Osteocyte (in vitro differentiated cells): ENCODE measurements at regions not wholly inside any gene's neighbourhood (a gene's known extent, or its start where the extent isn't known, plus 50 kb on each side); places are given as distances from the start of the nearest gene placed in this dataset.

Experiments
- DNase-seq: peaks from one replicate; pipeline ENCODE4 v3.0.0; 2021; ENCODE audit warnings: mixed read lengths; ENCODE audit not compliant: unreplicated experiment; ENCODE audit errors: extremely low spot score
- H3K27ac Mint-ChIP-seq: one replicate; pipeline ENCODE4 v1.8.0; 2021; ENCODE audit warnings: mild to moderate bottlenecking, mixed read lengths; ENCODE audit not compliant: unreplicated experiment
- H3K27me3 Mint-ChIP-seq: one replicate; pipeline ENCODE4 v1.8.0; 2021; ENCODE audit warnings: mixed read lengths; ENCODE audit not compliant: unreplicated experiment
- H3K36me3 Mint-ChIP-seq: one replicate; pipeline ENCODE4 v1.8.0; 2021; ENCODE audit warnings: mixed read lengths; ENCODE audit not compliant: unreplicated experiment
- H3K4me1 Mint-ChIP-seq: one replicate; pipeline ENCODE4 v1.8.0; 2021; ENCODE audit warnings: mixed read lengths; ENCODE audit not compliant: unreplicated experiment
- H3K4me3 Mint-ChIP-seq: one replicate; pipeline ENCODE4 v1.8.0; 2021; ENCODE audit warnings: mild to moderate bottlenecking, moderate library complexity, mixed read lengths; ENCODE audit not compliant: unreplicated experiment
- H3K9me3 Mint-ChIP-seq: one replicate; pipeline ENCODE4 v1.8.0; 2021; ENCODE audit warnings: mixed read lengths; ENCODE audit not compliant: unreplicated experiment
- TF ChIP-seq, protein P1 (sequence below): fragments of 200-600 bp; sonication (generic); IDR thresholded peaks from 2 replicates; pipeline ENCODE4 v1.5.0; 2021; ENCODE audit warnings: antibody characterized with exemption, mild to moderate bottlenecking, moderate library complexity

DNA sequence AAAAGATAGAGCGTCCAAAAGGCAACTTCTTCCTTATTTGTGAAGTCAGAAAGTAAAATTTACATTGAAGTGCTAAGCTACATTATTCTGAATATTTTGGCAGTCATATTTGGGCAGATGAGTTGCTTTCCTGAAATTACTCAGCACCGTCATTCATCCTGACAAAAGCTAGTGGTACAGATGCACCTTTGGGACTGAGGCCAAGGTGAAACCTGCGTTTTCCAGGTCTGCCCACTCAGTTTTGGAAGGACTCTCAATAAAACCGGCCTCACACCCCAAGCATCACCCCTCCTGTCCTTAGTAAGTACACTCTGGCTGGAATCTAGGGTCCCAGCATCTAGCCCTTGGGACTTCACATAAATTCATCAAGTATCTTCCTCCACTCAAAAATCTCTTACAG, 187.5 kb downstream of the TM9SF2 start:
- no peak for DNase-seq
- TF ChIP-seq, protein P1, sequence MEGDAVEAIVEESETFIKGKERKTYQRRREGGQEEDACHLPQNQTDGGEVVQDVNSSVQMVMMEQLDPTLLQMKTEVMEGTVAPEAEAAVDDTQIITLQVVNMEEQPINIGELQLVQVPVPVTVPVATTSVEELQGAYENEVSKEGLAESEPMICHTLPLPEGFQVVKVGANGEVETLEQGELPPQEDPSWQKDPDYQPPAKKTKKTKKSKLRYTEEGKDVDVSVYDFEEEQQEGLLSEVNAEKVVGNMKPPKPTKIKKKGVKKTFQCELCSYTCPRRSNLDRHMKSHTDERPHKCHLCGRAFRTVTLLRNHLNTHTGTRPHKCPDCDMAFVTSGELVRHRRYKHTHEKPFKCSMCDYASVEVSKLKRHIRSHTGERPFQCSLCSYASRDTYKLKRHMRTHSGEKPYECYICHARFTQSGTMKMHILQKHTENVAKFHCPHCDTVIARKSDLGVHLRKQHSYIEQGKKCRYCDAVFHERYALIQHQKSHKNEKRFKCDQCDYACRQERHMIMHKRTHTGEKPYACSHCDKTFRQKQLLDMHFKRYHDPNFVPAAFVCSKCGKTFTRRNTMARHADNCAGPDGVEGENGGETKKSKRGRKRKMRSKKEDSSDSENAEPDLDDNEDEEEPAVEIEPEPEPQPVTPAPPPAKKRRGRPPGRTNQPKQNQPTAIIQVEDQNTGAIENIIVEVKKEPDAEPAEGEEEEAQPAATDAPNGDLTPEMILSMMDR: no peak
- H3K4me3 Mint-ChIP-seq: no peak overlapping the region
- no peaks in the 10 kb centered on the region for H3K36me3 Mint-ChIP-seq
- peaks cover 53% of the 10 kb centered on the region for H3K4me1 Mint-ChIP-seq
- H3K27ac Mint-ChIP-seq: peak overlapping the region; percentile 50
- no peaks in the 10 kb centered on the region for H3K27me3 Mint-ChIP-seq
- no peaks in the 10 kb centered on the region for H3K9me3 Mint-ChIP-seq

DNA sequence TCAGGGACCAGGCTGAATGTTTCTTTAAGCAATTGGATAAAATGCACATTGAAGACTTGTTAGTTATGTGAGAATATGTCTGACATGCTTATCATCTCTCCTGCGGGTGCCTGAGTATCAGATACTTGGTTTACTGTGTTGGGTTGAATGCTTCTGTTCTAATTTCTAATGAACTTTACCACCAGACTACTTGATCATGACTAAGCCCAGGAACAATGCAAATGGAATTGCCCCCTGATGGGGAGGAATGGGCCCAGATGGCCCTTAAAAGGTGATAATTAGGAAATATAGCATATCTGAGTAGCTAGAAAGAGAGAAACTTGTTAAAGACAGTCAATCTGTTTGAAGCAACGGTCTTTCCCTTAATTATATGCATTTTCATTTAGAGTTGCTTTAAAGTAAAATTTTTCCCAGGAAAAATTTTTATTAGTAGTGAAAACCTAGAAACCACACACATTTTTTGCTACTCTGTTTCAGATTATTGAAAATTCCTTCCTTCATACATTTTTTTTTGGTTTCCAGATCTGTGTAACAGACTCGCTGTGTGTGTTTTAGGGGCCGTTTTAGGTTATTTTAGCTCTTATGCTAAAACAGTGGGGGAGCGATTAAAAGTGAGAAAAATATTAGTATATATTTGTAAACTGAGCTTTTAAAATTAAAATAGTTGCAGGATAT, 186.6 kb downstream of the TM9SF2 start:
- peaks cover 53% of the 10 kb centered on the region for H3K4me1 Mint-ChIP-seq
- H3K36me3 Mint-ChIP-seq: no peaks in the 10 kb centered on the region
- peak overlapping the region; percentile 33 for H3K4me3 Mint-ChIP-seq
- H3K9me3 Mint-ChIP-seq: no peaks in the 10 kb centered on the region
- no peaks in the 10 kb centered on the region for H3K27me3 Mint-ChIP-seq
- H3K27ac Mint-ChIP-seq: peak overlapping the region; percentile 67
- no peak for DNase-seq
- TF ChIP-seq, protein P1: no peak

DNA sequence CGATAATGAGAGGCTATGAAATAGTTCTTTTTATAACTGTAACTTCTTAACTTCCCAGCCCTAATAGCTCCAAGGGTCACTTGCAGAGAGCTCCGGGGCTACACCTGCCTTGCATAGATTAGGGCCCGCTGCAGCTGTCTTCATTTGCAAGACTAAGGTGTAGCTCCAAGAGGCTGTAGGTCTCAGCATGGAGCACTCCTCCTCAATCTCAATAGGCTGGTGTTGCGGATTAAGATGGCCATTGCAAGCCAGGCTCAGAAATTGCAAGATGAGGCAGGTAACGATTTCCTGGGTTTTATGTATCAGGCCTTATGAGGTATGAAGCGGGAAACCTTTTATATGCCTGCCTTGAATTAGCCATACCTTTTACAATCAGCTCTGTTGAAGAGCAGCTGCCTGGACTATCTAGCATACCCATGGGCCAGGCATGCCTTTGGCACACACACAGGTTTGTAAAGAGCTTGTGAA, 185.7 kb downstream of the TM9SF2 start:
- Mint-ChIP-seq H3K4me3 (no peak overlapping the region), H3K27me3 (no peaks in the 10 kb centered on the region), H3K4me1 (peaks cover 53% of the 10 kb centered on the region), H3K9me3 (no peaks in the 10 kb centered on the region), H3K36me3 (no peaks in the 10 kb centered on the region), H3K27ac (peak overlapping the region; percentile 67)
- DNase-seq: no peak
- TF ChIP-seq, protein P1: no peak

DNA sequence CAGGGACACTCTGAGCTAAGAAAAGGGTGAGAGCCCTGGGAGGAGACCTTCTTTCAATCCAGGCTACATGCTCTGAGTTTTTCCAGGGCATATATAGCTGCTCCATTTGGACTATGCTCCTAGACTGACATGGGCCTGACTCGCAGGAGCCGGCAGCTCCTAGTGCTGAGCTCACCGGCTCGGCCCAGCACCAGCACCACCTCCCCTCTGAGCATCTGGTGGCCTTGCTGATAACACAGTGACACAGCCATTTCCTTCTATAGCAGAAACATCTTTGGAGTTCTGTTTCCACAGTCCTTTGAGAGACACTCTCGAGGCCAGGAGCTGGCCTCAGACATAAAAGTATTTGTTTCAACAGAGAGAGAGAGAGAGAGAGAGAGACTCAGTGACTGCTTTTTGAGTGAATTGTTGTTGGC, 184.9 kb downstream of the TM9SF2 start:
- no peaks in the 10 kb centered on the region for H3K9me3 Mint-ChIP-seq
- DNase-seq: no peak
- peak overlapping the region; percentile 67 for H3K27ac Mint-ChIP-seq
- no peaks in the 10 kb centered on the region for H3K36me3 Mint-ChIP-seq
- no peak overlapping the region for H3K4me3 Mint-ChIP-seq
- TF ChIP-seq, protein P1: no peak
- H3K27me3 Mint-ChIP-seq: no peaks in the 10 kb centered on the region
- H3K4me1 Mint-ChIP-seq: peaks cover 53% of the 10 kb centered on the region

DNA sequence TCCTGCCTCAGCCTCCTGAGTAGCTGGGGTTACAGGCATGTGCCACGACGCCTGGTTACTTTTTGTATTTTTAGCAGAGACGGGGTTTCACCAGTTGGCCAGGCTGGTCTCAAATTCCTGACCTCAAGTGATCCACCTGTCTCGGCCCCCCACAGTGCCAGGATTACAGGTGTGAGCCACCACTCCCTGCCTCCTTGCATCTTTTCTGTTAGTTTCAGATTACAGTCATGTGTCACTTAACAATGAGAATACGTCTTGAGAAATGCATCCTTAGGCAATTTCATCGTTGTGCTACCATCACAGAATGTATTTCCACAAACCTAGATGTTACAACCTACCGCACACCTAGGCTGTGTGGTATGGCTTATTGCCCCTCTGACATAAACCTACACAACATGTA, 180.4 kb downstream of the TM9SF2 start:
- no peaks in the 10 kb centered on the region for H3K9me3 Mint-ChIP-seq
- H3K4me3 Mint-ChIP-seq: no peak overlapping the region
- H3K36me3 Mint-ChIP-seq: no peaks in the 10 kb centered on the region
- no peak for DNase-seq
- no peak overlapping the region for H3K27ac Mint-ChIP-seq
- H3K4me1 Mint-ChIP-seq: peaks cover 20% of the 10 kb centered on the region
- TF ChIP-seq, protein P1: no peak
- no peaks in the 10 kb centered on the region for H3K27me3 Mint-ChIP-seq
